ENCODE measurements at regions not wholly inside any gene's neighbourhood (a gene's known extent, or its start where the extent isn't known, plus 50 kb on each side); places are given as distances from the start of the nearest gene placed in this dataset.
A peak's percentile ranks its signal among the peaks of the same experiment; 100 is the strongest.

- H3K27ac ChIP-seq (ENCODE audit: low read depth in 1 of 2, low read length in 1 of 2) = no peak overlapping the region
- H3K4me1 ChIP-seq (ENCODE audit: control insufficient read depth in 2 of 2, insufficient read depth in 2 of 2, low read length in 2 of 2) = peaks cover 58 to 76% of the 10 kb centered on the region in 2 donors
- no peaks in the 10 kb centered on the region for H3K27me3 ChIP-seq (ENCODE audit: control insufficient read depth in 2 of 2, insufficient read depth in 1 of 2, low read length in 1 of 2)
- H3K4me3 ChIP-seq (ENCODE audit: low read length in 2 of 2) = no peak overlapping the region
- WGBS = 96% methylated on average over 7 of the region's 7 CpGs
- no peak for DNase-seq (ENCODE audit: low read depth in 6 of 9, low spot score in 9 of 9)
- H3K36me3 ChIP-seq (ENCODE audit: control insufficient read depth in 2 of 2, insufficient read depth in 2 of 2, low read length in 1 of 2) = no peaks in the 10 kb centered on the region
- H3K9me3 ChIP-seq (ENCODE audit: control insufficient read depth in 2 of 2, insufficient read depth in 1 of 2, low read length in 1 of 2) = peaks cover 0 to 4% of the 10 kb centered on the region in 2 donors
Measured at GRCh38 chr2:74036010-74036409, 51.3 kb downstream of the TET3 start.

DNA sequence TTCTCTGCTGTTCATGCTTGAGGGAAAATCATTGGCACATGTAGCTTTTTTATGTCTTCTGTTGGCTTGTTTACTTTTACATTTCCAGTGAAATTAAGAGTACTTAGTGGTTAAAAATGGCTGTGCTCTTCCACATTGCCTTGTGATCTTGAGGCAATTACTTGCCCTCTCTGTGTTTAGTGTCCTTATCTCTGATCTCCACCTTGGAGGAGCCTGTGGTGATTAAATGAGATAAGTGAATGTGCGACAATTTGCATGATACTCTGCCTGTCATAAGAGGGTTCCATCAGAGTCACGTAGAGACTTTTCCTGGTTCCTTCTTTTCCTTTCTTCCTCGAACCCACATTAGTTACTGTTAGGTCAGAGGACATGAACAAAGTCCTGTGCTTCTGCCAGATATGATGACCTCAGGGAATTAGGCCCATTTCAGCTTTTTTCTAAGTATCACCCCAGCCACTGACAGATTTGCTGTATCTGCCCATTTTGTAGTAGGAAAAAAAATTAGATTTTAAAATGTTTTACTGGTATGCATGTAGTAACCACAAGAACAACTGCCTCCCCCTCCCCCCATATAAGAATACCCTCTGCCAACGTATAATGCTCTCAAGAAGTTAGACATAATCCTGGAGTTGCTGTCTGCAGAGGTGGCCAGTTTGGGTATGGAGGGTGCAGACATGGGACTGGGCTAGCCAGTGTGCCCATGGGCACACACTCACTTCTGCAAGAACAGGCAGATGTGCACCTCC is 51.9 kb downstream of the TET3 start:
- Histone ChIP-seq H3K9me3 (ENCODE audit: control insufficient read depth in 2 of 2, insufficient read depth in 1 of 2, low read length in 1 of 2) (peaks cover 0 to 4% of the 10 kb centered on the region in 2 donors), H3K36me3 (ENCODE audit: control insufficient read depth in 2 of 2, insufficient read depth in 2 of 2, low read length in 1 of 2) (no peaks in the 10 kb centered on the region), H3K27ac (ENCODE audit: low read depth in 1 of 2, low read length in 1 of 2) (peak overlapping the region in 1 of 2 donors; percentile 52), H3K27me3 (ENCODE audit: control insufficient read depth in 2 of 2, insufficient read depth in 1 of 2, low read length in 1 of 2) (no peaks in the 10 kb centered on the region), H3K4me1 (ENCODE audit: control insufficient read depth in 2 of 2, insufficient read depth in 2 of 2, low read length in 2 of 2) (peaks cover 57 to 74% of the 10 kb centered on the region in 2 donors), H3K4me3 (ENCODE audit: low read length in 2 of 2) (no peak overlapping the region)
- WGBS = 37% methylated on average over 4 of the region's 4 CpGs
- no peak for DNase-seq (ENCODE audit: low read depth in 6 of 9, low spot score in 9 of 9)

- no peaks in the 10 kb centered on the region for H3K36me3 ChIP-seq (ENCODE audit: control insufficient read depth in 2 of 2, insufficient read depth in 2 of 2, low read length in 1 of 2)
- H3K9me3 ChIP-seq (ENCODE audit: control insufficient read depth in 2 of 2, insufficient read depth in 1 of 2, low read length in 1 of 2) = no peaks in the 10 kb centered on the region
- peak in 2 of 9 donors; percentile 23 to 50 for DNase-seq (ENCODE audit: low read depth in 6 of 9, low spot score in 9 of 9)
- peaks cover 52 to 66% of the 10 kb centered on the region in 2 donors for H3K4me1 ChIP-seq (ENCODE audit: control insufficient read depth in 2 of 2, insufficient read depth in 2 of 2, low read length in 2 of 2)
- H3K27ac ChIP-seq (ENCODE audit: low read depth in 1 of 2, low read length in 1 of 2) = peak overlapping the region in 1 of 2 donors; percentile 52
- no peaks in the 10 kb centered on the region for H3K27me3 ChIP-seq (ENCODE audit: control insufficient read depth in 2 of 2, insufficient read depth in 1 of 2, low read length in 1 of 2)
- 14% methylated on average over 1 of the region's 1 CpG for WGBS
- H3K4me3 ChIP-seq (ENCODE audit: low read length in 2 of 2) = no peak overlapping the region
Measured at GRCh38 chr2:74037379-74037860, 52.7 kb downstream of the TET3 start.

DNA sequence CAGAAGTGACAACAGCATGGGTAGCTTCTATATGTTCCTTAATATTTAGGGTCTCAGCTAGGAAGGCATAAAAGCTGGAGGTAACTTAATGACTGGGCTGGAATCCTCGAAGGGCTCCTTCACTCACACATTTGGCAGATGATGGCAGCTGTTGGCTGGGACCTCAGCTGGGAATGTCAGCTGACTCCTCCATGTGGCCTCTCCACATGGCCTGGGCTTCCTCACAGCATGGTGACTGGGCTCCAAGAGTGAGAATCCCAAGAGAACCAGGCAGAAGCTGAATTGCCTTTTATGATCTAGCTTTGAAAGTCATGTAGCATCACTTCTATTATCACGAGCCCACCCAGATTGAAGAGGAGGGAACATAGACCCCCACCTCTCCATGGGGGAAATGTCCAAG is 54.9 kb downstream of the TET3 start:
- WGBS = 75% methylated on average over 2 of the region's 2 CpGs
- no peak for DNase-seq (ENCODE audit: low read depth in 6 of 9, low spot score in 9 of 9)
- no peaks in the 10 kb centered on the region for H3K9me3 ChIP-seq (ENCODE audit: control insufficient read depth in 2 of 2, insufficient read depth in 1 of 2, low read length in 1 of 2)
- no peaks in the 10 kb centered on the region for H3K27me3 ChIP-seq (ENCODE audit: control insufficient read depth in 2 of 2, insufficient read depth in 1 of 2, low read length in 1 of 2)
- H3K4me3 ChIP-seq (ENCODE audit: low read length in 2 of 2) = no peak overlapping the region
- H3K36me3 ChIP-seq (ENCODE audit: control insufficient read depth in 2 of 2, insufficient read depth in 2 of 2, low read length in 1 of 2) = no peaks in the 10 kb centered on the region
- H3K27ac ChIP-seq (ENCODE audit: low read depth in 1 of 2, low read length in 1 of 2) = no peak overlapping the region
- peaks cover 41 to 53% of the 10 kb centered on the region in 2 donors for H3K4me1 ChIP-seq (ENCODE audit: control insufficient read depth in 2 of 2, insufficient read depth in 2 of 2, low read length in 2 of 2)

- Histone ChIP-seq H3K36me3 (ENCODE audit: control insufficient read depth in 2 of 2, insufficient read depth in 2 of 2, low read length in 1 of 2) (peaks cover 1 to 2% of the 10 kb centered on the region in 2 donors), H3K4me1 (ENCODE audit: control insufficient read depth in 2 of 2, insufficient read depth in 2 of 2, low read length in 2 of 2) (peaks cover 41 to 46% of the 10 kb centered on the region in 2 donors), H3K4me3 (ENCODE audit: low read length in 2 of 2) (no peak overlapping the region), H3K9me3 (ENCODE audit: control insufficient read depth in 2 of 2, insufficient read depth in 1 of 2, low read length in 1 of 2) (no peaks in the 10 kb centered on the region), H3K27ac (ENCODE audit: low read depth in 1 of 2, low read length in 1 of 2) (no peak overlapping the region), H3K27me3 (ENCODE audit: control insufficient read depth in 2 of 2, insufficient read depth in 1 of 2, low read length in 1 of 2) (no peaks in the 10 kb centered on the region)
- 43% methylated on average over 3 of the region's 3 CpGs for WGBS
- DNase-seq (ENCODE audit: low read depth in 6 of 9, low spot score in 9 of 9) = no peak
Measured at GRCh38 chr2:74041182-74041581, 56.5 kb downstream of the TET3 start.

DNA sequence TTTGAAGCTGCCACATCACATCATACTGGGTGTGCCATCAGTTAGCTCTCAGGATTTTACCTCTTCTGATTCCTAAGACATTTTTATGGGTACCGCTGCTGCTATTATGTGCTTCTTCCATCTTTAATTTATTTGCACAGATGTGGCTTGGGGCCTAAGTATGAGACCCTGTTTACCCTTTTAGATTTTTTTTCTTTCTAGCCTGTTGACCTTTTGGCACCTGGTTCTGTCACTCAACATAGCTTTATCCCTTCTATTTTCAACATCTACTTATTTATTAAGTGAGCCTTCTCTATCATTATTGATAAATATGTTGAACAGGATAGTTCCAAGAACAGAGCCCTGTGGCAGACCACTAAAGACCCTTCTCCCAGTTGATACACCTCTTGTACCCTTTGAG is 57.0 kb downstream of the TET3 start:
- no peaks in the 10 kb centered on the region for H3K27me3 ChIP-seq (ENCODE audit: control insufficient read depth in 2 of 2, insufficient read depth in 1 of 2, low read length in 1 of 2)
- H3K4me1 ChIP-seq (ENCODE audit: control insufficient read depth in 2 of 2, insufficient read depth in 2 of 2, low read length in 2 of 2) = peaks cover 38 to 42% of the 10 kb centered on the region in 2 donors
- no peak overlapping the region for H3K4me3 ChIP-seq (ENCODE audit: low read length in 2 of 2)
- peaks cover 7% of the 10 kb centered on the region in 2 donors for H3K36me3 ChIP-seq (ENCODE audit: control insufficient read depth in 2 of 2, insufficient read depth in 2 of 2, low read length in 1 of 2)
- WGBS = 95% methylated on average over 1 of the region's 1 CpG
- DNase-seq (ENCODE audit: low read depth in 6 of 9, low spot score in 9 of 9) = no peak
- no peak overlapping the region for H3K27ac ChIP-seq (ENCODE audit: low read depth in 1 of 2, low read length in 1 of 2)
- H3K9me3 ChIP-seq (ENCODE audit: control insufficient read depth in 2 of 2, insufficient read depth in 1 of 2, low read length in 1 of 2) = no peaks in the 10 kb centered on the region

GRCh38 chr2:74042606-74043005 is 57.9 kb downstream of the TET3 start:
- H3K36me3 ChIP-seq (ENCODE audit: control insufficient read depth in 2 of 2, insufficient read depth in 2 of 2, low read length in 1 of 2) = peaks cover 14 to 16% of the 10 kb centered on the region in 2 donors
- H3K27ac ChIP-seq (ENCODE audit: low read depth in 1 of 2, low read length in 1 of 2) = no peak overlapping the region
- peaks cover 32 to 33% of the 10 kb centered on the region in 2 donors for H3K4me1 ChIP-seq (ENCODE audit: control insufficient read depth in 2 of 2, insufficient read depth in 2 of 2, low read length in 2 of 2)
- no peak for DNase-seq (ENCODE audit: low read depth in 6 of 9, low spot score in 9 of 9)
- 99% methylated on average over 3 of the region's 3 CpGs for WGBS
- no peaks in the 10 kb centered on the region for H3K9me3 ChIP-seq (ENCODE audit: control insufficient read depth in 2 of 2, insufficient read depth in 1 of 2, low read length in 1 of 2)
- H3K4me3 ChIP-seq (ENCODE audit: low read length in 2 of 2) = no peak overlapping the region
- H3K27me3 ChIP-seq (ENCODE audit: control insufficient read depth in 2 of 2, insufficient read depth in 1 of 2, low read length in 1 of 2) = no peaks in the 10 kb centered on the region

DNA sequence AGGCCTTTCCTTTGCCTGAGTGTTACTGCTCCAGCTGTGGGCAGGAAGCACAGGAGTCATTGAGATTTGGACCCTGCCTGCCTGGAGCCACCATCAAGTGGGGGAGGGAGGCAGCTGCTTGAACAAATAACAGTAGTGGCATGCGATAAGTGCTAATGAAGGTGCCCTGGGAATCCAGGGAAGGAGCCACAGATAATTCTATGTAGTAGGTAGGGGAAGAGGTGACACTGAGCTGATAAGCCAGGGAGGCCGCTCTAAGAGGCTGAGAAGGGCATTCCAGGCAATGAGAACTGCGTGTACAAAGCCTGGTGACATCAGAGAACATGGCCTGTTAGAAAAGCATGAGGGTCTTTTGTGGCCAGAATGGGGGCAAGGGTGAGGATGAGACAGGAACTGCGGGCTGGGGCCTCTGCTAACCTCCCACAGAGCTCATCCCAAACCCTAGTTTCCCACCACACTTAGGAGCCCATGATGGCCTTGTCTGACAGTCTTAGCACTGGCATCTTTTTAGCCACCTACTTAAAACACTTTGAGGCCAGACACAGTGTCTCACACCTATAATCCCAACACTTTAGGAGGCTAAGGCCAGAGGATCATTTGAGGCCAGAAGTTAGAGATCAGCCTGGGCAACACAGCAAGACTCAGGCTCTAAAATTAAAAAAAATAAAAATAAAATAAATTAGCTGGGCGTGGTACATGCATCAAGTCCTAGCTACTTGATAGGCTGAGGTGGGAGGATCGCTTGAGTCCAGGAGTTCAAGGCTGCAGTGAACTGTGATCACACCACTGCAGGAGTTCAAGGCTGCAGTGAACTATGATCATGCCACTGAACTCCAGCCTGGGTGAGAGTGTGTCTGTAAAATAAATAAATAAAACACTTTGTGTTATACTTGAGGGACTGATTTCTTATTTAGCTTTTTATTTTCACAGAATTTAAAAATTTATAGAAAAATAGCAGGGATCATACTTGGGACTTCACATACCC is 58.9 kb downstream of the TET3 start:
- H3K9me3 ChIP-seq (ENCODE audit: control insufficient read depth in 2 of 2, insufficient read depth in 1 of 2, low read length in 1 of 2) = no peaks in the 10 kb centered on the region
- H3K4me3 ChIP-seq (ENCODE audit: low read length in 2 of 2) = no peak overlapping the region
- DNase-seq (ENCODE audit: low read depth in 6 of 9, low spot score in 9 of 9) = no peak
- H3K4me1 ChIP-seq (ENCODE audit: control insufficient read depth in 2 of 2, insufficient read depth in 2 of 2, low read length in 2 of 2) = peaks cover 23 to 25% of the 10 kb centered on the region in 2 donors
- peaks cover 24 to 25% of the 10 kb centered on the region in 2 donors for H3K36me3 ChIP-seq (ENCODE audit: control insufficient read depth in 2 of 2, insufficient read depth in 2 of 2, low read length in 1 of 2)
- WGBS = 96% methylated on average over 6 of the region's 6 CpGs
- no peaks in the 10 kb centered on the region for H3K27me3 ChIP-seq (ENCODE audit: control insufficient read depth in 2 of 2, insufficient read depth in 1 of 2, low read length in 1 of 2)
- no peak overlapping the region for H3K27ac ChIP-seq (ENCODE audit: low read depth in 1 of 2, low read length in 1 of 2)

DNA sequence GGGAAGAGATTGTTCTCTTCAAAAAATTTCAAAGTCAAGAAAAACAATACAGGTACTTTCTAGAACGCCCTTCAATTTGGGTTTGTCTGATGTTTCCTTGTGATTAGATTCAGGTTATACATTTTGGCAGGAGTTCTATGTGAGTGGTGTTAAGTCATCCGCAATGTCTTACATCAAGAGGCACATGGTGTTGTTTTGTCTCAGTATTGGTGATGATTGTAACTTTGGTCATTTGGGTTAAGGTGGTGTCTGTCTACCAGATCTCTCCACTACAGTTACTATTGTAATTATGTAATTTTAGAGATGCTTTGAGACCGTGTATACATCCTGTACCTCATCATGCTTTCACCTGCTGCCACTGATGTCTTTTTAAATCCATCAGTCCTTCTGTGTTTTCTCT is 60.3 kb downstream of the TET3 start:
- peaks cover 30 to 31% of the 10 kb centered on the region in 2 donors for H3K36me3 ChIP-seq (ENCODE audit: control insufficient read depth in 2 of 2, insufficient read depth in 2 of 2, low read length in 1 of 2)
- H3K9me3 ChIP-seq (ENCODE audit: control insufficient read depth in 2 of 2, insufficient read depth in 1 of 2, low read length in 1 of 2) = no peaks in the 10 kb centered on the region
- WGBS = 89% methylated on average over 3 of the region's 3 CpGs
- no peak overlapping the region for H3K4me3 ChIP-seq (ENCODE audit: low read length in 2 of 2)
- H3K27ac ChIP-seq (ENCODE audit: low read depth in 1 of 2, low read length in 1 of 2) = no peak overlapping the region
- no peaks in the 10 kb centered on the region for H3K27me3 ChIP-seq (ENCODE audit: control insufficient read depth in 2 of 2, insufficient read depth in 1 of 2, low read length in 1 of 2)
- no peak for DNase-seq (ENCODE audit: low read depth in 6 of 9, low spot score in 9 of 9)
- peaks cover 12 to 16% of the 10 kb centered on the region in 2 donors for H3K4me1 ChIP-seq (ENCODE audit: control insufficient read depth in 2 of 2, insufficient read depth in 2 of 2, low read length in 2 of 2)
